IMR-90 (cell line): ENCODE measurements at regions not wholly inside any gene's neighbourhood (a gene's known extent, or its start where the extent isn't known, plus 50 kb on each side); places are given as distances from the start of the nearest gene placed in this dataset.
A peak's percentile ranks its signal among the peaks of the same experiment; 100 is the strongest.

Experiments used
- ATAC-seq: fragments of 200-7000 bp; cut with Tn5 transposase; 2 replicates; pipeline ENCODE4 v1.9.1; 2020; ENCODE audit warnings: low read depth, mild to moderate bottlenecking, moderate library complexity
- BruUV-seq: library from RNA; stranded (reverse); fragments of 400-500 nt; replicated peaks from 2 replicates; lab custom pipeline; 2021; lab: Mats Ljungman, UMichigan
- CTCF ChIA-PET: fragments of 300-600 bp; formaldehyde crosslinking; extraction: SDS; loops from one replicate; lab custom pipeline; 2021; ENCODE audit warnings: antibody characterized with exemption; lab: Yijun Ruan, JAX
- POLR2A ChIA-PET: fragments of 300-600 bp; sonication (Branson Sonifier 250); formaldehyde crosslinking; loops from one replicate; lab custom pipeline; 2022; ENCODE audit warnings: antibody characterized with exemption; ENCODE audit not compliant: unreplicated experiment; lab: Charles Lee
- DNase-seq: peaks from one replicate; pipeline ENCODE4 v3.0.0; 2013
- H2AFZ ChIP-seq: replicated peaks from 2 replicates; pipeline ENCODE3; 2013; ENCODE audit warnings: low read length, mild to moderate bottlenecking; ENCODE audit not compliant: poor library complexity
- H2AK5ac ChIP-seq: 2 replicates; pipeline ENCODE4 v1.6.1; 2013; ENCODE audit warnings: low read depth, low read length, inconsistent platforms
- H2AK9ac ChIP-seq: replicated peaks from 2 replicates; pipeline ENCODE3; 2013; ENCODE audit warnings: mild to moderate bottlenecking, low read depth, low read length, moderate library complexity; ENCODE audit not compliant: poor library complexity
- H2BK120ac ChIP-seq: 2 replicates; pipeline ENCODE4 v1.6.1; 2013; ENCODE audit warnings: low read depth, low read length, inconsistent platforms
- H2BK15ac ChIP-seq: 3 replicates; pipeline ENCODE4 v1.6.1; 2013; ENCODE audit warnings: low read depth, low read length, inconsistent platforms
- H2BK20ac ChIP-seq: 2 replicates; pipeline ENCODE4 v1.6.1; 2013; ENCODE audit warnings: low read depth, mild to moderate bottlenecking, inconsistent platforms, low read length, moderate library complexity
- H2BK5ac ChIP-seq: 2 replicates; pipeline ENCODE4 v1.6.1; 2013; ENCODE audit warnings: mild to moderate bottlenecking, low read depth, low read length, inconsistent platforms; ENCODE audit not compliant: poor library complexity, severe bottlenecking
- H3K14ac ChIP-seq: replicated peaks from 2 replicates; pipeline ENCODE4 v1.6.1; 2013; ENCODE audit warnings: low read depth, low read length, inconsistent platforms
- H3K18ac ChIP-seq: 2 replicates; pipeline ENCODE4 v1.6.1; 2013; ENCODE audit warnings: low read depth, low read length, control low read depth
- H3K23ac ChIP-seq: 2 replicates; pipeline ENCODE4 v1.6.1; 2013; ENCODE audit warnings: low read depth, low read length, inconsistent platforms
- H3K27ac ChIP-seq: 2 replicates; pipeline ENCODE4 v1.5.1; 2013; ENCODE audit warnings: mild to moderate bottlenecking, control low read depth, low read length; ENCODE audit not compliant: insufficient read depth
- H3K27me3 ChIP-seq: 2 replicates; pipeline ENCODE4 v1.6.1; 2013; ENCODE audit warnings: low read length; ENCODE audit not compliant: control insufficient read depth, insufficient read depth
- H3K36me3 ChIP-seq: 2 replicates; pipeline ENCODE4 v1.6.1; 2013; ENCODE audit warnings: low read length, mixed read lengths; ENCODE audit not compliant: control insufficient read depth, insufficient read depth
- H3K4ac ChIP-seq: 2 replicates; pipeline ENCODE4 v1.6.1; 2013; ENCODE audit warnings: low read depth, low read length, inconsistent platforms
- H3K4me1 ChIP-seq: 2 replicates; pipeline ENCODE4 v1.6.1; 2013; ENCODE audit warnings: low read length, mixed read lengths; ENCODE audit not compliant: control insufficient read depth, insufficient read depth
- H3K4me2 ChIP-seq: 2 replicates; pipeline ENCODE4 v1.6.1; 2013; ENCODE audit warnings: low read depth, mild to moderate bottlenecking, control low read depth, low read length, moderate library complexity
- H3K4me3 ChIP-seq: 2 replicates; pipeline ENCODE4 v1.5.1; 2013; ENCODE audit warnings: low read depth, mild to moderate bottlenecking, control low read depth, low read length, moderate library complexity; ENCODE audit not compliant: insufficient read depth
- H3K56ac ChIP-seq: 2 replicates; pipeline ENCODE4 v1.6.1; 2013; ENCODE audit warnings: low read length, inconsistent platforms; ENCODE audit not compliant: insufficient read depth; ENCODE audit errors: extremely low read depth
- H3K79me1 ChIP-seq, 2 experiments: 2 replicates each; pipeline ENCODE4 v1.6.1; 2013; ENCODE audit warnings: low read length in 2 of 2, inconsistent platforms in 1 of 2, low read depth in 1 of 2
- H3K9ac ChIP-seq: 2 replicates; pipeline ENCODE4 v1.6.1; 2013; ENCODE audit warnings: low read depth, low read length, control low read depth
- H3K9me1 ChIP-seq: 2 replicates; pipeline ENCODE4 v1.6.1; 2013; ENCODE audit warnings: low read length, inconsistent platforms; ENCODE audit not compliant: insufficient read depth
- H3K9me3 ChIP-seq: 2 replicates; pipeline ENCODE4 v1.6.1; 2013; ENCODE audit warnings: low read length; ENCODE audit not compliant: control insufficient read depth, insufficient read depth
- H4K20me1 ChIP-seq: 2 replicates; pipeline ENCODE4 v1.6.1; 2013; ENCODE audit warnings: low read length, inconsistent platforms; ENCODE audit not compliant: insufficient read depth
- H4K5ac ChIP-seq: 2 replicates; pipeline ENCODE4 v1.6.1; 2013; ENCODE audit warnings: mild to moderate bottlenecking, low read depth, low read length, control low read depth
- H4K8ac ChIP-seq, 2 experiments: 2 replicates each; pipeline ENCODE4 v1.6.1; 2013; ENCODE audit warnings: low read depth in 2 of 2, low read length in 2 of 2, control low read depth in 1 of 2, inconsistent platforms in 1 of 2
- H4K91ac ChIP-seq: 2 replicates; pipeline ENCODE4 v1.6.1; 2013; ENCODE audit warnings: low read depth, low read length, inconsistent platforms; ENCODE audit not compliant: insufficient read depth
- CEBPB ChIP-seq: IDR thresholded peaks from 2 replicates; pipeline ENCODE4 v1.6.1; 2012; ENCODE audit warnings: low read depth, low read length, improper control_type of control experiment
- SMC3 ChIP-seq: fragments of 150-350 bp; IDR thresholded peaks from 2 replicates; pipeline ENCODE4 v1.6.1; 2016; ENCODE audit warnings: low read depth, mild to moderate bottlenecking, antibody characterized with exemption, low read length, moderate library complexity
- WGBS, 2 experiments: methylation state at CpG; one replicate each; pipeline versions ENCODE4 v1.1.5 to v1.1.7; 2013; ENCODE audit warnings: missing lambda C conversion rate in 2 of 2; ENCODE audit not compliant: insufficient read length in 1 of 2; ENCODE audit errors: extremely low coverage in 2 of 2; 5-methylcytosine and 5-hydroxymethylcytosine counted together
- dilution Hi-C: fragments of 300-500 bp; cut with HindIII; formaldehyde crosslinking; loops from one replicate; pipeline ENCODE4 v1.14.3; 2018; ENCODE audit warnings: low sequenced_read_pairs; ENCODE audit not compliant: unreplicated experiment
- in situ Hi-C: fragments of 300-500 bp; cut with MboI; formaldehyde crosslinking; loops from 3 replicates; pipeline ENCODE4 v1.14.3; 2019; ENCODE audit warnings: low sequenced_read_pairs, inconsistent platforms, mixed read lengths
- intact Hi-C: fragments of 100-400 bp; cut with micrococcal nuclease; formaldehyde crosslinking; loops from 2 replicates; pipeline ENCODE4 v1.10.0; 2022

GRCh38 chr11:38307455-38307854 is 1709.4 kb upstream of the RAG2 start:
- Histone ChIP-seq H2BK20ac (no peak overlapping the region), H3K4me2 (no peak overlapping the region), H3K27me3 (no peaks in the 10 kb centered on the region), H3K4me3 (no peak overlapping the region), H2AK9ac (no peak overlapping the region), H3K4me1 (no peaks in the 10 kb centered on the region), H4K20me1 (no peaks in the 10 kb centered on the region), H2BK15ac (no peak overlapping the region), H3K56ac (no peak overlapping the region), H4K5ac (no peak overlapping the region), H3K18ac (no peak overlapping the region), H3K27ac (no peak overlapping the region), H2AK5ac (no peak overlapping the region), H3K36me3 (no peaks in the 10 kb centered on the region), H3K79me1 (no peaks in the 10 kb centered on the region), H3K4ac (no peak overlapping the region), H3K9me3 (no peaks in the 10 kb centered on the region), H4K8ac (no peak overlapping the region), H4K91ac (no peak overlapping the region), H2BK120ac (no peak overlapping the region), H3K23ac (no peak overlapping the region), H2AFZ (no peak overlapping the region), H3K9me1 (no peaks in the 10 kb centered on the region), H3K9ac (no peak overlapping the region), H3K14ac (no peak overlapping the region), H2BK5ac (no peak overlapping the region)
- WGBS, 2 experiments, result no CpG with 5 or more reads among the region's 1 CpG
- ChIA-PET CTCF (no interaction called here), POLR2A (no interaction called here)
- no peak for DNase-seq
- dilution Hi-C loops, result no loop called here
- peak; percentile 61 for TF ChIP-seq CEBPB
- no peak for TF ChIP-seq SMC3
- intact Hi-C loops, result no loop called here
- BruUV-seq, result no TSS peak
- in situ Hi-C loops, result no loop called here
- no peak for ATAC-seq
